GM12873 (cell line): ENCODE measurements at regions not wholly inside any gene's neighbourhood (a gene's known extent, or its start where the extent isn't known, plus 50 kb on each side); places are given as distances from the start of the nearest gene placed in this dataset.

Experiments
- CTCF ChIP-seq: IDR thresholded peaks from 2 replicates; pipeline ENCODE4 v1.5.1; 2012; ENCODE audit warnings: low read depth, mild to moderate bottlenecking, moderate library complexity, low read length, control low read depth; ENCODE audit not compliant: insufficient read depth; ENCODE audit errors: missing control alignments

GRCh38 chr9:95620722-95621121 lies 104.0 kb upstream of the PTCH1 start:
- TF ChIP-seq CTCF = no peak

- no peak for TF ChIP-seq CTCF
These were observed 103.5 kb upstream of the PTCH1 start for GRCh38 chr9:95620314-95620713.

GRCh38 chr9:95615246-95615645 lies 98.5 kb upstream of the PTCH1 start:
- no peak for TF ChIP-seq CTCF

- no peak for TF ChIP-seq CTCF
These were observed 96.9 kb upstream of the PTCH1 start for GRCh38 chr9:95613670-95614069.

- TF ChIP-seq CTCF = no peak
These were observed 94.6 kb upstream of the PTCH1 start for GRCh38 chr9:95611354-95611753.

GRCh38 chr9:95610006-95610785 lies 93.4 kb upstream of the PTCH1 start:
- TF ChIP-seq CTCF = no peak

- TF ChIP-seq CTCF = no peak
These were observed 92.7 kb upstream of the PTCH1 start for GRCh38 chr9:95609426-95609825.

GRCh38 chr9:95608341-95608740 lies 91.6 kb upstream of the PTCH1 start:
- no peak for TF ChIP-seq CTCF
